ENCODE measurements at regions not wholly inside any gene's neighbourhood (a gene's known extent, or its start where the extent isn't known, plus 50 kb on each side); places are given as distances from the start of the nearest gene placed in this dataset.
"Not testable (repeated sequence)": the region's sequence is repeated elsewhere in the genome, so short reads cannot be mapped to it uniquely, and the experiment has no call there.

- in situ Hi-C loops (cut with HindIII; ENCODE audit: low sequenced_read_pairs) = loop anchor here (25.0 kb wide), 2 partner anchors 95 to 180 kb away; no protein-coding TSS in a partner anchor
- no peak for DNase-seq (ENCODE audit: low read depth)
- TF ChIP-seq, protein P1, sequence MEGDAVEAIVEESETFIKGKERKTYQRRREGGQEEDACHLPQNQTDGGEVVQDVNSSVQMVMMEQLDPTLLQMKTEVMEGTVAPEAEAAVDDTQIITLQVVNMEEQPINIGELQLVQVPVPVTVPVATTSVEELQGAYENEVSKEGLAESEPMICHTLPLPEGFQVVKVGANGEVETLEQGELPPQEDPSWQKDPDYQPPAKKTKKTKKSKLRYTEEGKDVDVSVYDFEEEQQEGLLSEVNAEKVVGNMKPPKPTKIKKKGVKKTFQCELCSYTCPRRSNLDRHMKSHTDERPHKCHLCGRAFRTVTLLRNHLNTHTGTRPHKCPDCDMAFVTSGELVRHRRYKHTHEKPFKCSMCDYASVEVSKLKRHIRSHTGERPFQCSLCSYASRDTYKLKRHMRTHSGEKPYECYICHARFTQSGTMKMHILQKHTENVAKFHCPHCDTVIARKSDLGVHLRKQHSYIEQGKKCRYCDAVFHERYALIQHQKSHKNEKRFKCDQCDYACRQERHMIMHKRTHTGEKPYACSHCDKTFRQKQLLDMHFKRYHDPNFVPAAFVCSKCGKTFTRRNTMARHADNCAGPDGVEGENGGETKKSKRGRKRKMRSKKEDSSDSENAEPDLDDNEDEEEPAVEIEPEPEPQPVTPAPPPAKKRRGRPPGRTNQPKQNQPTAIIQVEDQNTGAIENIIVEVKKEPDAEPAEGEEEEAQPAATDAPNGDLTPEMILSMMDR (IDR thresholded peaks at IDR 0.05; ENCODE audit: low read depth, low read length, missing control alignments) = no peak
- H3K4me3 ChIP-seq (ENCODE audit: low read depth, low read length) = no peak overlapping the region
Measured at GRCh38 chr16:9666834-9667480, 515.3 kb downstream of the GRIN2A start.

DNA sequence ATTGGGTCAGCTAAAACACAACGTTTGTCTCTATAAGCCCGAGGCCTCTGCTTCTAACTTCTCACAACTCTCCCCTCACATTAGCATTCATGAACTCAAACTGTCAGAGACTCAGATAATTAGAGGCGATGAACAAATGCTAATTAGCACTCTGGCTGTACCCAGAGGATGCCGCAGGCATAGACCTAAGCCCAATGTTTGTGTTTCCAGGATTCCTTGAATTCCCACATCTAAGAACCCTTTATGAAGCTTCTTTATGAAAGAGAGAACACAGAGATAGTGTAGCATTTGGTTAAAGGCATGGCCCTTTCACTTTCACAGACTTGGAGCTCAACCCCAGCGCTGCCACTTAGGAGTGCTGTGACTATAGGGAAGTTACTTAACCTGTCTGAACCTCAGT lies 512.2 kb downstream of the GRIN2A start:
- no peak overlapping the region for H3K4me3 ChIP-seq (ENCODE audit: low read depth, low read length)
- in situ Hi-C loops (cut with HindIII; ENCODE audit: low sequenced_read_pairs) = loop anchor here (25.0 kb wide), 2 partner anchors 92 to 183 kb away; no protein-coding TSS in a partner anchor
- no peak for DNase-seq (ENCODE audit: low read depth)
- TF ChIP-seq, protein P1 (IDR thresholded peaks at IDR 0.05; ENCODE audit: low read depth, low read length, missing control alignments) = no peak

DNA sequence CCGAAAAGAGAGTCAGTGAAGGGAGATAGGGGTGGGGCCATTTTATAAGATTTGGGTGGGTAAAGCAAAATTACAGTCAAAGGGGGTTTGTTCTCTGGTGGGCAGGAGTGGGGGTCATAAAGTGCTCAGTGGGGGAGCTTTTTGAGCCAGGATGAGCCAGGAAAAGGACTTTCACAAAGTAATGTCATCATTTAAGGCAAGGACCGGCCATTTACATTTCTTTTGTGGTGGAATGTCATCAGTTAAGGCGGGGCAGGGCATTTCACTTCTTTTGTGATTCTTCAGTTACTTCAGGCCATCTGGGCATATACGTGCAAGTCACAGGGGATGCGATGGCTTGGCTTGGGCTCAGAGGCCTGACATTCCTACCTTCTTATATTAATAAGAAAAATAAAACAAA lies 511.6 kb downstream of the GRIN2A start:
- not testable (repeated sequence) for DNase-seq (ENCODE audit: low read depth); H3K4me3 ChIP-seq (ENCODE audit: low read depth, low read length)
- in situ Hi-C loops (cut with HindIII; ENCODE audit: low sequenced_read_pairs) = loop anchor here (25.0 kb wide), 2 partner anchors 92 to 183 kb away; no protein-coding TSS in a partner anchor

DNA sequence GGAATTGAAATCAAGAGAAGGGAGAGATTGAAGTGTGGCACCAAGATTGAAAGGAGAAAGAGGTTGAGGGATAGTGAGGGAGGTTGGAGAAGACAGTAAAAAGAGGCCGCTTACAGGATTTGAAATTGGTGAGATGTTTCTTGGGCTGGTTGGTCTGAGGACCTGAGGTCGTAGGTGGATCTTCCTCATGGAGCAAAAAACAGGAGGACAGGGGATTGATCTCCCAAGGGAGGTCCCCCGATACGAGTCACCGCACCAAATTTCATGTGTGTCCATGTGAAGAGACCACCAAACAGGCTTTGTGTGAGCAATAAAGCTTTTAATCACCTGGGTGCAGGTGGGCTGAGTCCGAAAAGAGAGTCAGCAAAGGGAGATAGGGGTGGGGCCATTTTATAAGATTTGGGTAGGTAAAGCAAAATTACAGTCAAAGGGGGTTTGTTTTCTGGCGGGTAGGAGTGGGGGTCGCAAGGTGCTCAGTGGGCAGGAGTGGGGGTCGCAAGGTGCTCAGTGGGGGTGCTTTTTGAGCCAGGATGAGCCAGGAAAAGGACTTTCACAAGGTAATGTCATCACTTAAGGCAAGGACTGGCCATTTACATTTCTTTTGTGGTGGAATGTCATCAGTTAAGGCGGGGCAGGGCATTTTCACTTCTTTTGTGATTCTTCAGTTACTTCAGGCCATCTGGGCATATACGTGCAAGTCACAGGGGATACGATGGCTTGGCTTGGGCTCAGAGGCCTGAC lies 505.5 kb downstream of the GRIN2A start:
- DNase-seq (ENCODE audit: low read depth); H3K4me3 ChIP-seq (ENCODE audit: low read depth, low read length); in situ Hi-C loops (cut with HindIII; ENCODE audit: low sequenced_read_pairs): not testable (repeated sequence)

DNA sequence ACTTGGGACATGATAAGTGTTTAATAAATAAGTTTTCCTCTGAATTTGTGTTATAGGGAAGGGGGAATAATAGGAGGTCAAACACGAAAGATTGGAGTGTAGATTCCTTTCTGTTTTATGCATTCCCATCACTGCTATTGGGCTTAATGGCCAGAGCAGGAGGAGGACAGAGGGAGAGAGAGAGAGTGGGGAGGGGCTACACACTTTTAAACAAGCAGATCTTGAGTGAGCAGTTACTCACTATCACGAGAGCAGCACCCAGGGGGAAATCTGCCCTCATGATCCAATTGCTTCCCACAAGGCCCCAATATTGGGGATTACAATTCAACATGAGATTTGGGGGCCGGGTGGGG lies 505.0 kb downstream of the GRIN2A start:
- TF ChIP-seq, protein P1 (IDR thresholded peaks at IDR 0.05; ENCODE audit: low read depth, low read length, missing control alignments) = no peak
- in situ Hi-C loops (cut with HindIII; ENCODE audit: low sequenced_read_pairs) = no loop called here

GRCh38 chr16:9679213-9679767 lies 502.9 kb downstream of the GRIN2A start:
- in situ Hi-C loops (cut with HindIII; ENCODE audit: low sequenced_read_pairs) = no loop called here
- H3K4me3 ChIP-seq (ENCODE audit: low read depth, low read length) = no peak overlapping the region
- TF ChIP-seq, protein P1 (IDR thresholded peaks at IDR 0.05; ENCODE audit: low read depth, low read length, missing control alignments) = no peak

More for the DNA sequence above, 505.0 kb downstream of the GRIN2A start:
- no peak overlapping the region for H3K4me3 ChIP-seq (ENCODE audit: low read depth, low read length)
- no peak for DNase-seq (ENCODE audit: low read depth)

DNA sequence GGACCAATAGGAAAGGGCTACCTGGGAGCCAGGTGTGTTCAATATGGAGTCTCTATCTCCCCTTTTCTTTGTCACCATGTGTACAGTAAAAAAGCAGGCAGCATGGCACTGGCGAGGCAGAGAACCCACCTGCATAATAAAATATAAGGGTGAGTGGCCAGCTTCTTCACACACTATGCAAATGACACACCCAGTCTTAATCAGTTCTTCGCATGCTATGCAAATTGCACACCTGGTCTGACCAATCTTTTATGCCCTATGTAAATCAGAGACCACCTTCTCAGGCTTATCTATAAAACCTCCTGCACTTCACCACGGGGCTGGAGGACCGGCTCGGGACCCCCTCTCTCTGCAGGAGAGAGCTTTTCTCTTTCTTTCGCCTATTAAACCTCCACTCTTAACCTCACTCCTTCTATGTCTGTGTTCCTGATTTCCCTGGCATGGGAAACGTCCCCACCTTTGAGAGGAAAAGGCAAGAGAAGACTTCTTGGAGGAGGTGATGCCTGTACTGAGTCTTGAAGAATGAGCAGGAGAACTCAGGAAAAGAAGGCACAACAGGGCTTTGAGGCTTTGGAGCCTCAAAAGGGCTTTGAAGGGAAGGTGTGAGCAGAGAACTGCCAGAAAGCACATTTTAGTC lies 502.1 kb downstream of the GRIN2A start:
- H3K4me3 ChIP-seq (ENCODE audit: low read depth, low read length) = no peak overlapping the region
- in situ Hi-C loops (cut with HindIII; ENCODE audit: low sequenced_read_pairs) = no loop called here
- TF ChIP-seq, protein P1 (IDR thresholded peaks at IDR 0.05; ENCODE audit: low read depth, low read length, missing control alignments) = no peak
- DNase-seq (ENCODE audit: low read depth) = no peak

More at GRCh38 chr16:9679213-9679767, 502.9 kb downstream of the GRIN2A start:
- DNase-seq (ENCODE audit: low read depth) = no peak

Data from astrocyte of the cerebellum (primary cell).